GM18951 (cell line): ENCODE measurements at regions not wholly inside any gene's neighbourhood (a gene's known extent, or its start where the extent isn't known, plus 50 kb on each side); places are given as distances from the start of the nearest gene placed in this dataset.

Source experiments
- POLR2A ChIP-seq: IDR thresholded peaks from 4 replicates; pipeline ENCODE4 v1.6.1; 2011; ENCODE audit warnings: mild to moderate bottlenecking; ENCODE audit not compliant: insufficient read length, insufficient read depth; ENCODE audit errors: extremely low read depth
- in situ Hi-C: fragments of 300-500 bp; cut with MboI; formaldehyde crosslinking; loops from one replicate; pipeline ENCODE4 v1.12.0; 2022; ENCODE audit warnings: low sequenced_read_pairs, mixed read lengths, inconsistent platforms; ENCODE audit not compliant: unreplicated experiment

DNA sequence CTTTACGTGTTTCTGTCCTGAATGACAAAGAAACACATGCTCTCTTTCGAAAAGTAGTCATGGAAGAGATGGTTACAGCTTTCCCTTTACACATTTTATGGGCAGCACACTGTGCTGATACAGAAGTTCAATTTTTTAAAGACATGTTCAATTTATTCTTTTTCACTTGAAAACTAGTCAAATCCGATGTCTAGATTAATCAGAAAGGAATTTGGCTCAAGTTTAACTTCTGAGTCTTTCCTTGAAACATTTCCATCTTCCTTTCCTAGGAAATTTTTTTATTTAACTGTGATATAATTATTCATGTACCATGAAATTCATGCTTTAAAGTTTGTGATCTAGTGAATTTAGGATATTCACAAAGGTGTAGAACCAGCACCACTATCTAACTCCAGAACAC is 360.1 kb downstream of the TNS3 start:
- in situ Hi-C loops = no loop called here
- no peak for TF ChIP-seq POLR2A

DNA sequence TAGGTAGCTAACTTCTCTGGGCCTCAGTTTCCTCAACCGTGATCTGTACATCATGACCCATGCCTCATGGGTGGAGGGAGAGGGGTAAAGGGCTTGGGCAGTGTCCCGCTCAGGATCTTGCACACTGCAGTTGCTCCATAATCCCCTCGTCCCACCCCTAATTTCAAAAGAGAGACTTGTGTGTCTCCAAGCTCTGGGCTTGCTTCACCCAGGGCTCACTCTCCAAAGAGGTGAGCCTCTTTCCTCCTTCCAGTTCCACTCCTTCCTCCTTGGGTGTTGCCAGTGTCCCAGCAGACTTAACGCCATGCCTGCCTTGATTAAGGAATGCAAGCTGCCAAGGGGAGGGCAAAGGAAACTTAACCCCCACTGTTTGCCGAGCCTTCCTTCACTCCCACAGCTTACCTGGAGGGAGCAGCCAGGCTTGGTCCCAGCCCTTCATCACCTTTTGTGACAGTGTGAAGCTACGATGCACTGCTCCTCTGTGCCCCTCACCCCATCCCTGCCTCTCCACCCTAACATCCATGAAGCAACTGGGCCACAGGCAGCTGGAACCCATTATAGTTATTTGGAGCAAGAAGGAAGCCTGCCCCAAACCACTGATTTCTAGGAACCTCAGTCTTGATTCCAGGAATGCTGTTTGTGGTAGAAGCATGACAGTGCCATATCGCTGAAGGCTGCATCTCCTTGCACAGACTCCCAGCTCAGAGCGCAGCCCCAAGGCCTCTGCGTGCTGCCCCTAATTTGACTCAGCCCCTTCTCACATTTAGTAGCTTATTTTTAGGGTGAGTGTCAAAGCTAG is 363.3 kb downstream of the TNS3 start:
- no peak for TF ChIP-seq POLR2A
- in situ Hi-C loops = no loop called here

DNA sequence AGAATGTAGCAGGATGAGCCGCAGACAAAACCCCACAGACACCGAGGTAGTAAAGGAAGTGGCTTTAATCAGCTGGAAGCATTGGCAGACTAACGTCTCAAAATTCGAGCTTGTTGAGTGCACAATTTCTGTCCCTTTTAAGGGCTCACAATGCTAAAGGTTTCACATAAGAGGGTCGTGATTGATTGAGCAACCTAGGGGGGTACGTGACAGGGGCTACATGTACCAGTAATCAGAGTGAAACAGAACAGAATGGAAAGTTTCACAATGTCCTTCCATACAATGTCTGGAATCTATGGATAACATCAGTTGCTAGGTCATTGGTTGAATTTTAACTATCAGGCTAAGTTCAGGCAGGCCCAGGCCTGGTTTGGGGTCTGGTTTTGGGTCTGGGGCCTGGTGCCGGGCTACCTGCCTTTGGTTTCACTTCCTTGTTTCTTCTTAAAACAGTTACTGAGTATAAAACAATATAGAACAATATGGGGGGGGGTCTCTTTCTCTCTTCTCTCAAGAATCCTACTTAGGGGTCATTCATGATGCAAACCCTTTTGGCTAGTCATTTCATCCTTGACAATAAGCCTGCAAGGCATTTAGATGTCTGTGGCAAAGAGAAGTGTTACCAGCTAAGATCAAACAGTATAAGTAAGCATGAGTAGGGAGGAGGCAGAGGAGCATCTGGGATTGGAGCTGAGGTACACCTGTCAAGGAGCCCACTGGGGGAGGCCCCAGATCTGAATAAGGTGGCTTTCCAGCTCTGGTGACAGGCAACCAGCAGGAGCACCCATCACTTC is 364.1 kb downstream of the TNS3 start:
- TF ChIP-seq POLR2A = no peak
- in situ Hi-C loops = no loop called here

DNA sequence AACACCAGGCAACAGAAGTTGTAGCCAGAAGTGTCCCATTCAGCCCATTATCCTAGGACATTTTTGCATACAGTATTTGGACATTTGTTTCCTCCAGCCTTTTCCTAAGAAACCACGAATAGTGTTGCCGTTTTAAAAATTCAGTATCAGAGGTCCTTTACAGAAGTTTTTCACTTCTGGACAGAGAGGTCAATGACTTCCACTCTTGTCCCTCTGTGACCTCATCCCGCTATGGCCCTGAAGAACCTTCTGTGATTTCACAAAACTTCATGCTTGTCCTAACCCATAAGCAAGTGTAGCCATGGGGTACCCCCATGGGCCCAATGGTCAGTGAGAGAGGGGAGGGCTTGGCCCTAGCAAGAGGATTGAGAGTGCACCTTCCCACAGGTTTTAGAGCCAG is 364.8 kb downstream of the TNS3 start:
- in situ Hi-C loops = no loop called here

DNA sequence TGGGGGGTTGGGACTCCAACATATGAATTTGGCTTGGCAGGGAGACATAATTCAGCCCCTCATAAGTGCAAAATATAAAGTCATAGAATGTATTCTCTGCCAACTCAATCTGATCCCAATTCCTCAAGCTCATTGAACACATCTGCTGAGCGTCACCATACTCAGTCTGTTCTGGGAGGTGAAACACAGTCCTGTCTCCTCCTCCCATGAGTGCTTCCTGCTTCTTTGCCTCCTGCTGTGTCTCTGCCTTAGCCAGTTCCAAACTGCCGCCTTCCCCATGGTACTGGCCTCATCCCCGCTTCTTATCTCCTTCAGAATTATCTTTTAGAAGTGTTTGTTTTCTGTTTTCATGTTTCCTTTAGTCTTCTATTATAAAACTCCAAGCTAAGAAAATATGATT is 365.5 kb downstream of the TNS3 start:
- no peak for TF ChIP-seq POLR2A
- in situ Hi-C loops = no loop called here

More for the DNA sequence above, 364.8 kb downstream of the TNS3 start:
- no peak for TF ChIP-seq POLR2A

DNA sequence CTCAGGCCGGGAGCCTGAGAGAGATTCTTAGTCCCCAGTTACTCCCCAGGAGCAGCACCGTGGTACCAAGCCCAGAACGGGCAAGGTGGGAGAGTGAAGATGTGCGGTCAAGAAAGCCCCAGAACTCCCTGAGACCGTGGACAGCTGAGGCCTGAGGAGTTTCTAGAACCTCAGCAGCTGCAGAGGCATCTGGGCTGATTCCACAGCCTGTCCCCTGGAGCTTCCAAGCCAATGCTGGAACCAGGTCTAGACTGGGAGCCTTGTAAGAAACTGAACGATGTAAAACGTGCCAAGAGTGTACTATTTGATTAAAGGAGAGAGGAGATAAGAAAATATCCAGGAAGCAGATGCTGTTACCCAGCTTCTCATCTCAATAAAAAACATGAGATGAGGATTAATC is 366.3 kb downstream of the TNS3 start:
- in situ Hi-C loops = no loop called here
- no peak for TF ChIP-seq POLR2A

DNA sequence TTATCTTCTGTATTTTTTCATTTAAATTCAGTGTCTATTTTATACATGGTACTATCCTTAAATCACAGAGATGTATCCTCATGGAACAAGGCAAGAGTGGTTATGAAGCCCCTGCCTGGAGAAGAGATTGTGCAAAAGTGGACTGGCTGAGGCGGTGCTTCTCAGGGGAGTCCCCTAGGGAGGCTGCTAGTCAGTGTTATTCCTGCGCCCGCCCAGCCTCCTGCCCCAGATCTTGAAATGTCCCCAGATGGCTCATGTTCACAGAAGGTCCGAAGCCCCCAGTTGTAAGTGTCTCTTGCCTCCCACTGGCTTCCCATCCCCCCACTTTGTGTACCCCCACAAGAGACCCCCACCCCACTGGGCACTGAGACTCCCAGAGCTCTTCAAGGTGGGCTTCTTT is 366.9 kb downstream of the TNS3 start:
- TF ChIP-seq POLR2A = no peak
- in situ Hi-C loops = no loop called here

DNA sequence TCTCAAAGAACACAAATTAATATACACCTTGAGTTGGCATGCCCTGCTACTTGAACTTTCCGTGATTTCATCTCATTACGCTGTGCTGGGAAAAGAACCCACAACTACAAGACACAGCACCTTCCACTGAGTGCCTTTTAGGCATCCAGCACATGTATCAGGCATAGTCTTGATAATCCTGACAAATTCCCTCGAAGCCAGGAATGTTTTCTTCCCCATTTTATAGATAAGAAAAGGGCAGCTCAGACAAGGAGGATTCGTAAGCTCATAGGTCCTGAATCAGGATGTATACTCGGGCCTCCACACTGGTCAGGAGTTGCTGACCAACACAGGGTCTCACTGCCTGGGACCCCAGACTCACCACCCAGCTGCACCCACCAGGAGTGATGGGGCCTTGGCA is 368.6 kb downstream of the TNS3 start:
- in situ Hi-C loops = no loop called here
- no peak for TF ChIP-seq POLR2A

DNA sequence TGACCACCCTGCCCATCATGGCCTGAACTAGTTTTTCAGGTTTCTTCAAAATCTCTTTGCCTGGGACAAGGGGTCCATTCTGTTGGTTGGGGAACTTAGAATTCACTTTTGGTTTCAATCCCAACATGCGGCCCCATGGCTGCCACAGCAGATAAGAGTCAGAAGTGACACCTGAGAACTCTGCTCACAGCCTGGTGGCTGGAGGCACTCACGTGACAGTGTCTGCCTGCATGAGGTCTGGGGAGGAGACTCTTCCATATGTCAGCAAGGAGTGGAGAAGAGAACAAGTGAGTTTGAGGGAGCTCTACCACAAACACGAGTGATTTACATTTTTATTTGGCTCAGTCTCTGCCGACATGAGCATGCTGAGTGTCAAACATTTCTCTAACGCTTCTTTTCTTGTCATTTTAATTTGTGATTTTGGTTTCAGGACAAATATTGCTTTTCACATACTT is 370.4 kb downstream of the TNS3 start:
- no peak for TF ChIP-seq POLR2A
- in situ Hi-C loops = no loop called here

DNA sequence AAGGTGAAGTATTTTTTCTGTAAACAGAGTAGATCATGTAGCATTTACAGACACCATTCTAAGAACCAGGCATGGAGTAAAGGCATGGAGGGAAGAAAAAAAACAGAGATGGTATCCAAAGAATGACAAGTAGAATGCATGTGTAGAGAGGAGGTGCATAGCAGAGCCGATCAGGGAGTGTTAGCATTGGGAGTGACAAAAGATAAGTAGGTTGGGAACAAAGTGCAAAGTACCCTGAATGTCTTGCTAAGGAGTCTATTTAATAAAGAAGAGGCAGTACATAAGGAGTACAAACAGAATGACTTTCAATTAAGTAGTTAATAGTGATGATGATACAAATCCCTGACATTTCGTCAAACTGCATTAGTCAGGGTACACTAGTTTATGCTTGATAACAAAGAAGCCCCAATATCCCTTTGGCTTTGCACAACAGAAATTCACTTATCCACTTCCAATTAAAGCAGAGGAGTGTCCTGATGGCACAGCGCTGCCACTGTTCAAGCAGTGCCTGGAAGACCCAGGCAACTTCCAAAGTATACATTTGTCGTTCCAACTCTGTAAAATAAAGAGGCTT is 371.5 kb downstream of the TNS3 start:
- in situ Hi-C loops = no loop called here
- no peak for TF ChIP-seq POLR2A

DNA sequence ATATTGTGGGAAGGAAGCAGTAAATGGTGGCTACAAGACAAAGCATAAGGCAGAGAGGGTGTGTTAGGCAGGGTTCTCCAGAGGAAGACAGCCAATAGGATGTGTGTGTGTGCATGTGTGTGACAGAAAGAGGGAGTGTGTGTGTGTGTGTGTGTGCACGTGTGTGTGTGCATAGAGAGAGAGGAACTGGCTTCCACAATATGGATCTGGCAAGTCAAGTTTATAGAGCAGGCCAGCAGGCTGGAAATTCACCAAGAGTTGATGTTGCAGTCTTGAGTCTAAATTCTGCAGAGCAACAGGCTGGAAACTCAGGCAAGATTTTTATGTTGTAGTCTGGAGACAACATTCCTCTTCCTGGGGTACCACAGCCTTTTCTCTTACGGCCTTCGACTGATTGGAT is 374.0 kb downstream of the TNS3 start:
- in situ Hi-C loops = no loop called here
- no peak for TF ChIP-seq POLR2A

DNA sequence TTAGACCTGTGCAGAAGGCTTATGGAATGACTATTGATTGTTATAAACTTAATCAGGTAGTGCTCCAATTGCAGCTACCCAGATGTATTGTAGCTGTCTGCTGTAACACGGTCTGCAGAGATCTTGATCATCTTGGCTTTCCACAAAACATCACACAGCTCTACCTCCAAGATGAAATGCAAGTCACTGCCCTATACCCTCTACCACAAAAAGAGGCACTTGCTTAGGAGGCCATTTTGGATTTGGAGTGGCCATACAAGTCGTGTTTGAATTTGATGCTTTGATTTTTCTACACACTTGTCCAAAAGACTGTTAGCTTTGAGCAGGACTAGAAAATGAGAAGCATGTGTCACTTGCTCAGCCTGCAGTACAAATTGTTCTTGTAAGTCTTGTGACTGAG is 377.2 kb downstream of the TNS3 start:
- no peak for TF ChIP-seq POLR2A
- in situ Hi-C loops = no loop called here

DNA sequence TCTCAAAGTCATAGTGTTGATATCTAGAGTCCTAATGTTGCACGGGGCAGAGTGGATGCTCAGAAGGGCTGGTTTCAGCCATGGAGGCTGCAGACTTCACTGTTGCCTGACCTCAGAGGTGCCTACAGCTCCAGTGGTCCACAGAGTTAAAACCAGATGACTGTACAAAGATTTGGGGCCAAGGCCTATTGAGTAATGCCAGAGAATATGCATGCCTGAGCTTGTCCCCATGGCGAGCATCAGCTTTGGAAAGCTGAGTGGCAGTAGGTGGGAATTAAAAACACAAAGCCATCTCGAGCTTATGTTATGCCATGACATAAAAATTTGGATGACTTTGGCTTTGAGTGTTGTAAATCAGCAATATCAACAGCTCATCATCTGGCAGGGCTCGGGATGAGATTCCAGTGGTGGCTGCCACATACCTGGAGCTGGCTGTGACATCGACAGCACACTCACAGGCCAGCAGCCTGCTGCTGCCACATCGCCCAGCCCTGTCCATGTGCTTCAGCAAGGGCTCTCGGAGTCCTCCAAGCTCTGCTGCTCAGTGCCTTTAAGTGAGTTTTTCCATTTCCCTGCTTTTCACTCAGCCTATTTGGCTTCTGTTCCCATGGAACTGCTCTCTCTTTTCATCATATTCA is 379.6 kb downstream of the TNS3 start:
- in situ Hi-C loops = no loop called here
- no peak for TF ChIP-seq POLR2A
